Ovary (tissue), 7 donors: ENCODE measurements at regions not wholly inside any gene's neighbourhood (a gene's known extent, or its start where the extent isn't known, plus 50 kb on each side); places are given as distances from the start of the nearest gene placed in this dataset.

Experiments
- DNase-seq, 5 donors: peaks; one replicate each; pipeline ENCODE4 v3.0.0-alpha.2; 2019 to 2020
- H3K27ac ChIP-seq, 2 donors: fragments of 200-600 bp; one replicate each; pipeline versions ENCODE4 v1.5.1 to v1.8.0; 2019 to 2022
- H3K27me3 ChIP-seq: fragments of 200-600 bp; one replicate; pipeline ENCODE4 v1.8.0; 2022
- H3K36me3 ChIP-seq: fragments of 200-600 bp; sonication (generic); one replicate; pipeline ENCODE4 v1.5.1; 2019
- H3K4me1 ChIP-seq: one replicate; pipeline ENCODE4 v1.8.1; 2013; ENCODE audit warnings: mild to moderate bottlenecking, moderate library complexity; ENCODE audit not compliant: insufficient read depth
- H3K4me3 ChIP-seq: fragments of 200-600 bp; sonication (generic); one replicate; pipeline ENCODE4 v1.5.1; 2017
- H3K9me3 ChIP-seq, 2 donors: fragments of 200-600 bp in 1 of 2; sonication (generic) in 1 of 2; one replicate each; pipeline versions ENCODE4 v1.5.1 to v1.8.1; 2013 to 2019; ENCODE audit warnings: mild to moderate bottlenecking in 1 of 2, moderate library complexity in 1 of 2
- EP300 ChIP-seq: sonication (generic); formaldehyde crosslinking; IDR thresholded peaks from one replicate; pipeline ENCODE4 v1.6.1; 2017; ENCODE audit warnings: antibody characterized with exemption
- POLR2A ChIP-seq: fragments of 450-650 bp; IDR thresholded peaks from one replicate; pipeline ENCODE4 v1.6.1; 2017; ENCODE audit warnings: antibody characterized with exemption, mild to moderate bottlenecking, moderate library complexity
- WGBS, 3 donors: extraction: QIAGEN DNeasy Blood & Tissue Kit in 1 of 3; methylation state at CpG; one replicate each; pipeline versions ENCODE4 v1.1.5 to v1.1.7; 2013 to 2017; 5-methylcytosine and 5-hydroxymethylcytosine counted together
- intact Hi-C, 4 donors: fragments of 100-400 bp; cut with DNase I; formaldehyde crosslinking; loops; one replicate each; pipeline versions ENCODE4 v1.11.0 to v1.15.1; 2022 to 2023
- TF ChIP-seq, protein P1 (sequence below), 3 donors: fragments of 450-650 bp in 2 of 3; fragments of 200-600 bp in 1 of 3; IDR thresholded peaks; one replicate each; pipeline versions ENCODE4 v1.5.1 to v1.8.0; 2016 to 2022; ENCODE audit warnings: antibody characterized with exemption in 3 of 3, mild to moderate bottlenecking in 1 of 3
- donor health status: DM: no; HTN: no; CAD: no; lungs with moderate emphysema.
- donor health status: DM: no; HTN: no; CAD: no.
- donor health status: Bipolar disorder and iron deficiency.
- donor health status: DM: no; HTN: no; CAD: no.
- donor health status: DM: yes; HTN: yes; CAD: no.

GRCh38 chr1:94723894-94724293 lies 96.3 kb upstream of the SLC44A3 start:
- 86 to 93% (median 92%) methylated on average over 6 of the region's 6 CpGs for WGBS, 3 donors

GRCh38 chr1:94723463-94723862 lies 96.7 kb upstream of the SLC44A3 start:
- Histone ChIP-seq H3K36me3 (no peaks in the 10 kb centered on the region), H3K9me3 (no peaks in the 10 kb centered on the region), H3K27me3 (no peaks in the 10 kb centered on the region), H3K27ac (no peak overlapping the region), H3K4me3 (no peak overlapping the region), H3K4me1 (peaks cover 8% of the 10 kb centered on the region)
- WGBS, 3 donors: 68 to 91% (median 89%) methylated on average over 6 of the region's 6 CpGs
- no peak for DNase-seq
- intact Hi-C loops: no loop called here
- TF ChIP-seq EP300: no peak
- TF ChIP-seq POLR2A: no peak
- TF ChIP-seq, protein P1, sequence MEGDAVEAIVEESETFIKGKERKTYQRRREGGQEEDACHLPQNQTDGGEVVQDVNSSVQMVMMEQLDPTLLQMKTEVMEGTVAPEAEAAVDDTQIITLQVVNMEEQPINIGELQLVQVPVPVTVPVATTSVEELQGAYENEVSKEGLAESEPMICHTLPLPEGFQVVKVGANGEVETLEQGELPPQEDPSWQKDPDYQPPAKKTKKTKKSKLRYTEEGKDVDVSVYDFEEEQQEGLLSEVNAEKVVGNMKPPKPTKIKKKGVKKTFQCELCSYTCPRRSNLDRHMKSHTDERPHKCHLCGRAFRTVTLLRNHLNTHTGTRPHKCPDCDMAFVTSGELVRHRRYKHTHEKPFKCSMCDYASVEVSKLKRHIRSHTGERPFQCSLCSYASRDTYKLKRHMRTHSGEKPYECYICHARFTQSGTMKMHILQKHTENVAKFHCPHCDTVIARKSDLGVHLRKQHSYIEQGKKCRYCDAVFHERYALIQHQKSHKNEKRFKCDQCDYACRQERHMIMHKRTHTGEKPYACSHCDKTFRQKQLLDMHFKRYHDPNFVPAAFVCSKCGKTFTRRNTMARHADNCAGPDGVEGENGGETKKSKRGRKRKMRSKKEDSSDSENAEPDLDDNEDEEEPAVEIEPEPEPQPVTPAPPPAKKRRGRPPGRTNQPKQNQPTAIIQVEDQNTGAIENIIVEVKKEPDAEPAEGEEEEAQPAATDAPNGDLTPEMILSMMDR (IDR thresholded peaks at IDR 0.05): no peak

More at GRCh38 chr1:94723894-94724293, 96.3 kb upstream of the SLC44A3 start:
- no peaks in the 10 kb centered on the region for H3K36me3 ChIP-seq
- intact Hi-C loops: no loop called here
- H3K9me3 ChIP-seq: no peaks in the 10 kb centered on the region
- no peak overlapping the region for H3K27ac ChIP-seq
- no peak overlapping the region for H3K4me3 ChIP-seq
- TF ChIP-seq, protein P1 (IDR thresholded peaks at IDR 0.05): no peak
- TF ChIP-seq POLR2A (no peak), EP300 (no peak)
- H3K4me1 ChIP-seq: peaks cover 8% of the 10 kb centered on the region
- DNase-seq: no peak
- no peaks in the 10 kb centered on the region for H3K27me3 ChIP-seq

GRCh38 chr1:94722181-94722580 lies 98.0 kb upstream of the SLC44A3 start:
- intact Hi-C loops: no loop called here
- 86 to 92% (median 90%) methylated on average over 4 of the region's 4 CpGs for WGBS, 3 donors
- H3K27me3 ChIP-seq: no peaks in the 10 kb centered on the region

DNA sequence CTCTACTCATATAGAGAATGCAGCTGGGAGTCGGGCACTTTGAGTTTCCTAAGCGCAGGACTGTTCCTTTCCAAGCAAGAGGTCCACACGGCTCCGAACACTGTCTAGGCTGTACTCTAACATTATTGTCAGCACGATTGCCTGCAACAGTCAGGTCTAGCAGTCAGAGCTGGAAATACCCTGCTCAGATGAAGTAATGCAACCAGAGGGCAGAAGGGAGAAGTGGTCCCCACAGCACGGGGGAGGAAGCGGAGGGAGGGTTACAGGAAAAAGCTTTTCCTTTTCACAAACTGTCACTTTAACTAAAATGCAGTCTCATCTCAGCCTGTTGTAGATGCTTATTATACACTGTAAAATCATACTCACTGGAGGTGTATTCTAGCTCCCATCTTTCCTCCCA lies 98.9 kb upstream of the SLC44A3 start:
- 88 to 92% (median 89%) methylated on average over 7 of the region's 7 CpGs for WGBS, 3 donors

More at GRCh38 chr1:94722181-94722580, 98.0 kb upstream of the SLC44A3 start:
- H3K9me3 ChIP-seq: no peaks in the 10 kb centered on the region
- no peaks in the 10 kb centered on the region for H3K36me3 ChIP-seq
- H3K4me3 ChIP-seq: no peak overlapping the region
- DNase-seq: no peak
- no peak overlapping the region for H3K27ac ChIP-seq
- peaks cover 3% of the 10 kb centered on the region for H3K4me1 ChIP-seq
- TF ChIP-seq EP300 (no peak), POLR2A (no peak)
- TF ChIP-seq, protein P1 (IDR thresholded peaks at IDR 0.05): no peak

More for the DNA sequence above, 98.9 kb upstream of the SLC44A3 start:
- DNase-seq: no peak
- H3K4me1 ChIP-seq: no peaks in the 10 kb centered on the region
- H3K27me3 ChIP-seq: no peaks in the 10 kb centered on the region
- no peak overlapping the region for H3K27ac ChIP-seq
- intact Hi-C loops: no loop called here
- TF ChIP-seq, protein P1 (IDR thresholded peaks at IDR 0.05): no peak
- TF ChIP-seq POLR2A (no peak), EP300 (no peak)
- H3K9me3 ChIP-seq: no peaks in the 10 kb centered on the region
- no peak overlapping the region for H3K4me3 ChIP-seq
- H3K36me3 ChIP-seq: no peaks in the 10 kb centered on the region
